BJ (cell line): ENCODE measurements at regions not wholly inside any gene's neighbourhood (a gene's known extent, or its start where the extent isn't known, plus 50 kb on each side); places are given as distances from the start of the nearest gene placed in this dataset.

Experiments
- CTCF ChIA-PET: fragments of 350-600 bp; formaldehyde crosslinking; extraction: SDS; loops from one replicate; lab custom pipeline; 2021; ENCODE audit warnings: antibody characterized with exemption, inconsistent platforms; lab: Yijun Ruan, JAX
- POLR2A ChIA-PET: fragments of 300-600 bp; sonication (Branson Sonifier 250); formaldehyde crosslinking; extraction: SDS; loops from one replicate; lab custom pipeline; 2021; ENCODE audit warnings: antibody characterized with exemption; lab: Charles Lee
- DNase-seq: peaks from one replicate; pipeline ENCODE4 v3.0.0-alpha.2; 2011; ENCODE audit warnings: low read depth
- H3K27me3 ChIP-seq: 2 replicates; pipeline ENCODE4 v1.6.0; 2011; ENCODE audit warnings: low read length; ENCODE audit not compliant: control insufficient read depth, insufficient read depth
- H3K36me3 ChIP-seq: 2 replicates; pipeline ENCODE4 v1.5.1; 2011; ENCODE audit warnings: low read length; ENCODE audit not compliant: control insufficient read depth, insufficient read depth
- H3K4me3 ChIP-seq: 2 replicates; pipeline ENCODE4 v1.5.1; 2011; ENCODE audit warnings: low read depth, mild to moderate bottlenecking, control low read depth, low read length
- TF ChIP-seq, protein P1 (sequence below): IDR thresholded peaks from 2 replicates; pipeline ENCODE4 v1.5.1; 2011; ENCODE audit warnings: low read depth, mild to moderate bottlenecking, control low read depth, inconsistent platforms, low read length, moderate library complexity; ENCODE audit not compliant: insufficient read depth

DNA sequence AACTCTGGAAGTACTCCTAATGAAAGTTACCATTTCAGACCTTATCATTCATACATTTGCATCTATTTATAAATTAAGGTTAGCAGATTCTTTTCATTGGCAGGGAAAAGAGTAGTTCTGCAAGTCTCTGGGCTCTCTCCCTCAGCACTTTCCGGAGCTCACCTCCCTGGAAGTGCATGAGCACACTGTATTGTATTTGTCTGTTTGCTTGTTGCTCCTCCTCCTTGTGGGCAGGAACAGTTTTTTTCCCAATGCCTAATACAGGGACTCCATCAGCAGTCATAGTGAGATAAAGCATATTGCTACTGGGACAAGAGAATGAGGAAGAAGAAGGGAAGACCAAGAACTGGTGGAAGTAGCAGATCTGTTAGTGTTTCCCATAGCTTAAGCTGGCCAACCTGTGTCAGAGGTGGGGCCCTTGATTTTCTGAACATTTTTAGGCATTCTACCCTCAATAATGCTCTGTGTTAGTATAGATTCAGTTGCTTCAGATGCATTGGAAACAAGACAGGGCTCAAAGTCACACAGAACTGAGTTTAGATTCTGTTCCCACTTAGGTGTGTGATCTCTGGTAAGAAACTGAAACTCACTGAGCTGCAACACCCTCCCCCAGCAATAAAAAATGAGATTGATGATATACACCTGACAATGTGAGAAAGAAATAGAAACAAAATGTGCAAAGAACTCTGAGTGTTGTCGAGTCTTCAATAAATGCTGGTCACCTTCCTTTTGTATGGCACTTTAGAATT, 407.8 kb downstream of the TUSC7 start:
- no peak for DNase-seq
- POLR2A ChIA-PET, result no interaction called here
- H3K36me3 ChIP-seq, result no peaks in the 10 kb centered on the region
- CTCF ChIA-PET, result interaction anchor here (1.7 kb wide), 1 partner anchor 61 kb away, joined by 3 read pairs; no protein-coding TSS in a partner anchor
- TF ChIP-seq, protein P1, sequence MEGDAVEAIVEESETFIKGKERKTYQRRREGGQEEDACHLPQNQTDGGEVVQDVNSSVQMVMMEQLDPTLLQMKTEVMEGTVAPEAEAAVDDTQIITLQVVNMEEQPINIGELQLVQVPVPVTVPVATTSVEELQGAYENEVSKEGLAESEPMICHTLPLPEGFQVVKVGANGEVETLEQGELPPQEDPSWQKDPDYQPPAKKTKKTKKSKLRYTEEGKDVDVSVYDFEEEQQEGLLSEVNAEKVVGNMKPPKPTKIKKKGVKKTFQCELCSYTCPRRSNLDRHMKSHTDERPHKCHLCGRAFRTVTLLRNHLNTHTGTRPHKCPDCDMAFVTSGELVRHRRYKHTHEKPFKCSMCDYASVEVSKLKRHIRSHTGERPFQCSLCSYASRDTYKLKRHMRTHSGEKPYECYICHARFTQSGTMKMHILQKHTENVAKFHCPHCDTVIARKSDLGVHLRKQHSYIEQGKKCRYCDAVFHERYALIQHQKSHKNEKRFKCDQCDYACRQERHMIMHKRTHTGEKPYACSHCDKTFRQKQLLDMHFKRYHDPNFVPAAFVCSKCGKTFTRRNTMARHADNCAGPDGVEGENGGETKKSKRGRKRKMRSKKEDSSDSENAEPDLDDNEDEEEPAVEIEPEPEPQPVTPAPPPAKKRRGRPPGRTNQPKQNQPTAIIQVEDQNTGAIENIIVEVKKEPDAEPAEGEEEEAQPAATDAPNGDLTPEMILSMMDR, result no peak
- H3K4me3 ChIP-seq, result no peak overlapping the region
- H3K27me3 ChIP-seq, result no peaks in the 10 kb centered on the region

DNA sequence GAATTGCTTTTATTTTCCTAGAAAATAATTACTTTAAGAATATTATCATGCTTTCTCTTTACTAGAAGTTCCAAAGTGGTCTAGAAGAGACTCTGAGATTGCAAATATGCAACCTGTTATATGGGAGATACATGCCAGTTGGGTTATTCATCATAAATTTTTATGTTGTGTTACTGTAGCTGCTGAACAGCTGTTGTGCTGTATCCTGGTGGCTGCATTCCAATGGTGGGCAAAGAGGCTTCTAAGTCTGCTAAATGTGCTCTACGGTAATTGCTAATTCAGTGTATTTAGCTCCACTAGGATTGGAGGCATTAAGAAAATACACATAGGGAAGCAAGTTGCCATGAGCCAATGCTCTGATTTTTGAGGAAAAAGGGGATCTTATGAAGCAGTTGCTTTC, 409.0 kb downstream of the TUSC7 start:
- no peaks in the 10 kb centered on the region for H3K27me3 ChIP-seq
- no peaks in the 10 kb centered on the region for H3K36me3 ChIP-seq
- ChIA-PET CTCF (interaction anchor here (1.7 kb wide), 1 partner anchor 62 kb away, joined by 3 read pairs; no protein-coding TSS in a partner anchor), POLR2A (interaction anchor here (0.7 kb wide), 1 partner anchor 392 kb away, joined by 3 read pairs; no protein-coding TSS in a partner anchor)
- TF ChIP-seq, protein P1, result no peak
- no peak overlapping the region for H3K4me3 ChIP-seq
- no peak for DNase-seq

DNA sequence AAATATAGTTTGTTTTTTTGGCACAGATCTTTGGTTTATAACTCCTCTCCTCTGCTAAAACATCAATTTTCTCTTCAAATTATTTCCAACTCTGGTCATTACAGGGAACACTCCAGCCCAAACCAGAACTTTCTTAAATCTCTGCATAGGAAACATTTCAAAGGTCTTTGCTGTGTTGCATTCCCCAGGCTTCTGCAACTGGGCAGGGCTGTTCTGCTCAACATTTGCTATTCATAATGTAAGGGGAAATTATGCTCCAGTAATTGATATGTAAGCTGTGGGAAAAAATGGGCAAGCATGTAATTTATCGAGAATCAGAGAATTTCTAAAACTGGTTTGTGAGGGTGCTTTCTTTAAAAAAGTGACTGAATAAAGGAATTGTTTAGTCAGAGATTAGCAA, 410.4 kb downstream of the TUSC7 start:
- TF ChIP-seq, protein P1, result no peak
- DNase-seq, result no peak
- Histone ChIP-seq H3K27me3 (no peaks in the 10 kb centered on the region), H3K36me3 (no peaks in the 10 kb centered on the region), H3K4me3 (no peak overlapping the region)
- ChIA-PET POLR2A (no interaction called here), CTCF (no interaction called here)

DNA sequence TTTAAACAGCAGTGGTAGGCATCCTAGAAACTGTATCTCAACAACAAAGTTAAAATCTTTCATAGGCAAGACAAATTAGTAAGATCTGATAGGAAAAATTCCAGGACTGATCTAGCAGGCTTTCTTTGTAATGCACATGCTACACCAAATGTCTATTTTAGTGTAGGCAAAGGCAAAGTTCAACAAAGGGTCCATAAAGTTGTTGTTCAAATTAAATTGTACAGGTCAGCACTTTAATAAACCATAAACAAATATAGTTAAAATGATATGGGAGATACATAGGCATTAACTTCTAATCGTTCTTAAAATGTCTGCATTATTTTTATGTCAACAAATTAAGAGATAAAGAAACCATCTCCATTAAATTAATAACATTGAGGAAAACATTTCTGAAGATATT, 413.0 kb downstream of the TUSC7 start:
- Histone ChIP-seq H3K4me3 (no peak overlapping the region), H3K27me3 (no peaks in the 10 kb centered on the region), H3K36me3 (no peaks in the 10 kb centered on the region)
- ChIA-PET POLR2A (no interaction called here), CTCF (no interaction called here)
- DNase-seq, result no peak
- TF ChIP-seq, protein P1, result no peak

DNA sequence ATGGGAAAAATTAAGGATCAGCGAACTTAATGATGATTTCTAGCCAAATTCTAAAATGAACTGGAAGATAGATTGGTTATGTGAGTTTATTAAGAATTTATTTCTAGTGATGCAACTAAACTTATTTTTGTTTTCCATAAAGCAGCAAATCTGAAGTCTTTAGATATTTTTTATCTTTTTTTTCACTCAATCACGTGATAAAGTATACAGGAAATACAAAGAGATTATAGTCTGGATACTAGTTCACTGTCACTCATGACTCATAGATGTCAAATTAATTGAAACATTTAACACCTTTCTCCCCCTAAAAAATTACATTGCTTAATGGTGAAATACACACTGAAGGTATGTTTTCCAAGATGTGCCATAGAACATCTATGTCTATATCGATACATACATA, 416.9 kb downstream of the TUSC7 start:
- ChIA-PET POLR2A (no interaction called here), CTCF (no interaction called here)
- no peak for DNase-seq
- TF ChIP-seq, protein P1, result no peak
- Histone ChIP-seq H3K36me3 (no peaks in the 10 kb centered on the region), H3K27me3 (no peaks in the 10 kb centered on the region), H3K4me3 (no peak overlapping the region)
